ENCODE measurements at regions not wholly inside any gene's neighbourhood (a gene's known extent, or its start where the extent isn't known, plus 50 kb on each side); places are given as distances from the start of the nearest gene placed in this dataset.

DNA sequence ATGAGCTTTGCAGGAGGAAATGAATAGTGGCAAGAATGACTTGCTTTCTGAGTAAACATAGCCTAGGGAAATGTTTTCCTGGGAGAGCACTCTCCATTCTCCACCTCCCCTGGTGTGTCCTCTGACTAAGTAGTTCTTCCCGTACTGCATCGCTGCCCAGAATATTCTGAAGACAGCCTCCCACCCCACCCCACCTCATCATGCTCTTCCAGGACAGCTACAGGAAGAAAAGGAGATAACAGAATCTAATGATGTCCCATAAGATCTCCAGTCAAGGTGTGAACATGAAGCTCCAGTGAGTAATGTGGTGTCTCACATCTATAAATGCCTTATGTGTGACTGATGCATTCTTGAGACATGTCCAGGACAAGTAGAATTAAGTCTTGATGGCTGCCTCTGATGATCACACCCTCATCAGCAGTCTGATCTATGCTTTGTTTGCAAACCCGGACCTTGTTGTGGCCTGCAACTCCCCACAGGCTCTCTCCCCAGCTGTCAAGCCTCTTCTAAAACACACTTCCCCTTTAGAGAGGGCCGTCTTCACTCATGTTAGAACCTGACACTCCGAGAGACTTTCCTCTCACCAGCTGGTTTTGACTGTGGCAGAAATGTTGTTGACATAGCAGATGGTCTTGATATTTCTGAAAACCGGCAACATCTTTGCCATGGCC lies 183.0 kb downstream of the CYYR1 start:
- TF ChIP-seq, protein P1, sequence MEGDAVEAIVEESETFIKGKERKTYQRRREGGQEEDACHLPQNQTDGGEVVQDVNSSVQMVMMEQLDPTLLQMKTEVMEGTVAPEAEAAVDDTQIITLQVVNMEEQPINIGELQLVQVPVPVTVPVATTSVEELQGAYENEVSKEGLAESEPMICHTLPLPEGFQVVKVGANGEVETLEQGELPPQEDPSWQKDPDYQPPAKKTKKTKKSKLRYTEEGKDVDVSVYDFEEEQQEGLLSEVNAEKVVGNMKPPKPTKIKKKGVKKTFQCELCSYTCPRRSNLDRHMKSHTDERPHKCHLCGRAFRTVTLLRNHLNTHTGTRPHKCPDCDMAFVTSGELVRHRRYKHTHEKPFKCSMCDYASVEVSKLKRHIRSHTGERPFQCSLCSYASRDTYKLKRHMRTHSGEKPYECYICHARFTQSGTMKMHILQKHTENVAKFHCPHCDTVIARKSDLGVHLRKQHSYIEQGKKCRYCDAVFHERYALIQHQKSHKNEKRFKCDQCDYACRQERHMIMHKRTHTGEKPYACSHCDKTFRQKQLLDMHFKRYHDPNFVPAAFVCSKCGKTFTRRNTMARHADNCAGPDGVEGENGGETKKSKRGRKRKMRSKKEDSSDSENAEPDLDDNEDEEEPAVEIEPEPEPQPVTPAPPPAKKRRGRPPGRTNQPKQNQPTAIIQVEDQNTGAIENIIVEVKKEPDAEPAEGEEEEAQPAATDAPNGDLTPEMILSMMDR (IDR thresholded peaks at IDR 0.05; ENCODE audit: low read length) = no peak
- TF ChIP-seq EZH2phosphoT487 (IDR thresholded peaks at IDR 0.05; ENCODE audit: low read length) (no peak), EZH2 (optimal IDR thresholded peaks at IDR 0.05; ENCODE audit: low read depth, low read length) (no peak)
